ENCODE measurements at regions not wholly inside any gene's neighbourhood (a gene's known extent, or its start where the extent isn't known, plus 50 kb on each side); places are given as distances from the start of the nearest gene placed in this dataset.

GRCh38 chr12:91577586-91578539 is 395.2 kb upstream of the DCN start:
- peak; percentile 52 for DNase-seq (ENCODE audit: low spot score)

DNA sequence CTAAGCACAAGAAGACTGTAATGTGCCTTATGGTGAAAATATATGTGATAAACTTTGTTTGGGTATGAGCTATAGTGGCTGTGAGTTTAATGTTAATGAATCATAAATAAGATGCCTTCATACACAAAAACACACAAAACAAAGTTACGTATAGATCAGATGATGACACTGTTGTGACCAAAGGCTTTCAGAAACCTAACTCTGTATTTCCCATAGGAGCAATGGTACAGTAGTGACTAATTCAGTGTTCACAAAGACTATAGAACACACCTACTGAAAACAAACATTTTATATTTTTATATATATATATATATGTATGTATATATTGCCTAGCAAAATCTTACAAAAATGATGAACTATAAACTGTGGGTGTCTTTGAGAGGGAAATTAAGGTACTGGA is 393.8 kb upstream of the DCN start:
- DNase-seq (ENCODE audit: low spot score): no peak

DNA sequence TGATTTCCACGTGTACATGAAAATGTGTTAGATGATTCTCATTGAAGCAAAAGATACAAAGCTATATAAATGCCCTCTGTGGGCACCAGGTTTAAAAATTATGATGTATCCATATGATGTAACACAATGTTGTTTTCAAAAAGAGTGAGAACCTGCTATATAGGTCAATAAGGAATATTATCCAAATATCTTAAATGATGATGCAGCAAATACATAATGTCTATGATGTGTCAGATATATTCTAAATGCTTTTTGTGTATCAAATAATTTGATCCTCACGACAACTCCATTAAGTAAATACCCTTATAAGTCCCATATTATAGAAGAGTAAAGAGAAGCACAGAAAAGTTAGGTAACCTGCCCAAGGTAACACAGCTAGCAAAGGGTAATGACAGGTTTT is 393.0 kb upstream of the DCN start:
- DNase-seq (ENCODE audit: low spot score): no peak

GRCh38 chr12:91574975-91575374 is 392.4 kb upstream of the DCN start:
- no peak for DNase-seq (ENCODE audit: low spot score)

GRCh38 chr12:91574391-91574790 is 391.8 kb upstream of the DCN start:
- DNase-seq (ENCODE audit: low spot score): no peak

GRCh38 chr12:91572869-91573268 is 390.3 kb upstream of the DCN start:
- no peak for DNase-seq (ENCODE audit: low spot score)

- DNase-seq (ENCODE audit: low spot score): no peak
Measured at GRCh38 chr12:91567100-91567485, 384.5 kb upstream of the DCN start.

DNA sequence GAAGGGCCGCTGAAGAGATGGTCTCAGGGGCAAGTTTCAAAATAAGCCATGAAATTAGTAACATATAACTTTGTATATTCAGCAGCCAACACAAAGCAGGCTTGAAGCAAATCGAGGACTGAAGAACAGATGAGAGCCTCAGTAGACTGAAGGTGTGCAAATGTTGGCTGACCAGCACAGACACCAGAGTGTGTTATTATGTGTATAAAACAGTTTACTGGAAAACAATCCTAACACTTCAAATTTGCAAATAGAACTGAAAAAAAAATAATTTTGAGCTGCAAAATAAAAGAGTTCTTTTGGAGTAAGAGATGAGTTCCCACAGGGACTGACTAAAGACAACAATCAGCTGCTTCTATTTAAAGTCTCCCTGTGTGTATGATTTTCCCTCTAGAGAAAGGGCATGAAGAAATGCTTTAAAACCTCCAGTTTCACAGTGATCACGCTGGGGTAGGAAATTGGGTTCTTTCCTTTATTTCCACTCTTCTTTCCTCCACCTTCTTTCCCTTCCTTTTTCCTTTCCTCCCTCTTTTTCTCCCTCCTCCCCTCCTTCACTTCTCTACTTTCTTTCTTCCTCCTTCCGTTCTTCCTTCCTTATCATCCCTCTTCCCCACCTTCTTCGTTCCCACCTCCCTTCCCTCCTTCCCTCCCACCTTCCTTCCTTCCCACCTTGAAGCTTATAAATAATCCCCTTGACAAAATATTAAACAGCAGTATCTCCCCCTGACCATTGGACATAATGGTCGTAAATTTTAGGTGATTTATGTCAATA is 383.9 kb upstream of the DCN start:
- DNase-seq (ENCODE audit: low spot score): no peak

- DNase-seq (ENCODE audit: low spot score): no peak
Measured at GRCh38 chr12:91565846-91566245, 383.2 kb upstream of the DCN start.

DNA sequence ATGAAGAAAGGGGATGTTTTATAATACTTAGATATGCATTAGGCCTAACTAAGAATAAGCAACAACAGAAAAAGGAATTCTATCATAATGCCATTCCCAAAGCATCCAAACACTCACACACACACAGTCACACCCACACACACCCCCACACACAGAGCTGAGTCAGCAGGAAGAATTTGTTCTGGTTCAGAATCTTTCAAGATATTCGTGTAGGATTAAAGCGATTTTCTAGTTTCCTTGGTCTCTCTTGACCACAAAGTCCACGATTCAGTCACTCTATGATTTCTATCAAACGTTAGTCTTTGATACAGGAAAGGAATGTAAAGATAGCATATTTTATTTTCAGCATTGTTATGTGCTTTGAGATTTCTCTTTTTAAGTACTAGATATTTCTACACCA is 382.6 kb upstream of the DCN start:
- no peak for DNase-seq (ENCODE audit: low spot score)

DNA sequence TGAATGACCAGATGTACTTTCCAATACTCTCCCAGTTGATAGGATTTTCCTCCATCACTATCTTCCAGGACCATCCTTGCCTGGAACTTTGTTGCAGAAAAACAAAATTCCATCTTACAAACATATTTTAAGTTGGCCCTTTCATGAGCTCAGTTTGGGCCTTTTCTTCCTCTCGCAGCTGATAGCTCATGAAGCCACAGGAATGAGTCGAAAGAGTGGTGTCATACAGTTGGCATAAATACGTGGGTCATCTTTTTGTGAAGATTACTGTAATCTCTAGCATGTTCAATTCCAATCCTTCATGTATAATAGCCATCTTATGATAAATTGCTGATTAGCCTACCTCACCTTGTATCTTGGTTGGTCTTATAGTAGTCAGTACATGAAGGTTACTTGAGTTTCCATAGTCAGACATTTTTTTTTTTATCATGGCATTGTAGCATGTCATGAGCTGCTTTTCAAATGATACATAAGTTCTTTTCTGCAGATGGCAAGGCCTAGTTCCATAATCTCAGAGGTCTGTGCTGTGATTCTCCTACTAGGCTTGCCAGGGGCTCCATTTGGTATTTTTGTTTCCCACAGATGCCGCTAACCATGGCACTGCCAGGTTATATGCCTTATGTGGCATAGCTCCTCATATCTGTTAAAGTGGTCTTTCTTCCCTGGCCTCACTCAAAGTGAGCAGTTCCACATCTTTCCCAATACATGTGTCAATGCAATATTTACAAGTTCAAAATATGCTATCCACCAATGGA is 380.6 kb upstream of the DCN start:
- no peak for DNase-seq (ENCODE audit: low spot score)

GRCh38 chr12:91562476-91562875 is 379.9 kb upstream of the DCN start:
- DNase-seq (ENCODE audit: low spot score): no peak

DNA sequence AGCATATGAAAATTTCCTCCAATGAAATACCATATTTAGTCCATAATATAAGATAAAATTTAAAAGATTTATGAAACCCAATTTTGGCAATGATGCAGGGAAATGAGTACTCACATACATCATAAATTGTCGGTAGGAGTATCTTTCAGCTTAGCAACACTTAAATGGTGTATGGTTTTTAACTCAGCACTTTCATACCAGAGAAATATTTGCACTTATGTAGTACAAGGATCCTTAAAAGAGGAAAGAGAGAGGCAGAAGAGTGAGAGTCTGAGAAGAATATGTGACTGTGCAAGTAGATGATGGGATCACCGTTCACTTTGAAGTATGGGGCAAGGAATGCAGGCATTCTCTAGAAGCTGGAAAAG is 379.3 kb upstream of the DCN start:
- no peak for DNase-seq (ENCODE audit: low spot score)

GRCh38 chr12:91561301-91561957 is 378.8 kb upstream of the DCN start:
- no peak for DNase-seq (ENCODE audit: low spot score)

- no peak for DNase-seq (ENCODE audit: low spot score)
Measured at GRCh38 chr12:91556909-91557308, 374.3 kb upstream of the DCN start.

DNA sequence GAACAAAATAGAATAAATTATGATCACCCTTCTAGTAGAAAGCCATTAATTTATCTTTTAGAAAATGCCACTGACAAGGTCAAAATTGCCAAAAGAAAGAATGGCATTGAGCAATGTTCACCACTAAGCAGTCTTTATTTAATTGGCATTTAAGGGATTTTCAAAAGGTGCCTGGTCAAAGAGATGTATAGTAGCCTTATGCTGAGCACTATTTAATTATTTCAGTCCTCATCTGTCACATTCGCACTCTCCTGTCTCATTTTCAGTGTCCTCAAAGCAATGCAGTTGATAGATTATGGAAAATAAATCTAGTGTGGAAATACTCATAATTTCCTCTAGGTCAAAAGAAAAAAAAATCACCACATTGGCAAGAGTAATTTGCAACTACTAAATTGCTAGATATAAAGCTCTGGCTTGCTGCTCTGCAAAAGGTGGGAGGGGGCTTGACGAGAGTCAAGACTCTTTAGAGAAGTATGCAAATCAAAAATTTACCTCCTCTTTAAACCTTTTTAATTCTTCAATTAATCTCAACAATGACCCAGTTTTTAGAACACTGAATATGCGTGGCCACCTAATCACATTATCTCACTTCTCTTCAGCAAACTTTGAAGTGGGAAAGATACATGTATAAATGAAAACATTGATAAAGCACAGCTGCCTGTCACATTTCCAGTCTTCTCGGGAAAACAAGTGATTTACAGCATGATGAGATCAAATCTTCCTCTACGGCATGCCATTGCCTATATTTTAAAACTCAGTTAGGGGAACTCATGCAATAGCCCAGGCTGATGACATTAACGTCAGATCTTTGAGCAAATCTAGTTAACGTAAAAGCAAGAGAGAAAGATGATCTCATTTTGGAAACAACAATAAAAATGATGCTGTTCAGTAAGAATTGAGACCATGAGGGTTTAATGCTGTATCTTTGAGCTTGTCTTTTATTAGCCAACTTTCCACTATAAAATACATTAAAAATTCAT is 373.1 kb upstream of the DCN start:
- DNase-seq (ENCODE audit: low spot score): no peak

DNA sequence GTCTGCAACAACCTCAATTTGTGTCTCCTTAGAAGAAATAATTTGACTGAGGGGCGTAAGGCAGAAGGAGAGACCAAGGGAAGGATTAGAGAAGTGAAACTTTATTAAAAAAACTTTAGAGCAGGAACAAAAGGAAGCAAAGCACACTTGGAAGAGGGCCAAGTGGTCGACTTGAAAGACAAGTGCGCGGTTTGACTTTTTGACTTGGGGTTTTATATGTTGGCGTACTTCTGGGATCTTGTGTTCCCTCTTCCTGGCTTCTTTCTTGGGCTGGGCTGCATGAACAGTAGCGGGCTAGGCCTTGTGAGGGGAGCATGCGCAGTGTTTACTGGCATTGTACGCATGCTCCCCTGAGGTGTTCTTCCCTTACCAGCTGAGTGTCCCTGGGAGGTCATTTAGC is 369.3 kb upstream of the DCN start:
- DNase-seq (ENCODE audit: low spot score): no peak

DNA sequence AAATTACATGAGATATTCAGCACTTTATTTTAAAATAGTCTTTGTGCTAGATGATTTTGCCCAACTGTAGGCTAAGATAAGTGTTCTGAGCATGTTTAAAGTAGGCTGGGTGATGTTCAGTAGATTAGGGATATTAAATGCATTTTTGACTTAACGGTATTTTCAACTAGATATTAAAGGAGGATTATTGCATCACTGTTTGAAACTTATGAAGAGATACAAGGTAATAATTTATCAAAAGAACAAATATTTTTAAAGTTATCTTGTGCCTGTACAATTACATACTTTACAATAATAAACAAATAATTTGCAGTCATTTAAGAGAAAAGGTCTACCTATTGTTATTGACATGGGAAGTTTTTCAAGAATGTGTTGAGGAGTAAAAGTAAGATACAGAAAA is 368.6 kb upstream of the DCN start:
- no peak for DNase-seq (ENCODE audit: low spot score)

DNA sequence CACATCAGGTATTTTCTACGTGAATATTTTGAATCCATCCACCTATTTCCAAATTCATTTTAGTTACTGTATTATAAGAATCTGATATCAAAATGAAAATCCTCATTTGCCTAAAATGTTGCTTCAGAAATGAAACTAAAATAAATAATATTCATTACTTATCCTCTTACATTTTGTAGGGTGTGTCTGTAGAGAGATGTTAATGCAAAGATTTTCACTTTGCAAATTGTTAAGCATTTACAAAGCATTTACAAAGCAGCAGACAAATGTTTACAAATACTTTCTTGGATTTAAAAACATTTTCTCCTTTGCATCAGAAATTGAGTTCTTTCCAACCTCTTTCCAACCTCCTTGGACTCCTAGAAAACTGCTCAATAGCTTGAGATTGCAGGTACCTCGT is 360.0 kb upstream of the DCN start:
- DNase-seq (ENCODE audit: low spot score): no peak

- DNase-seq (ENCODE audit: low spot score): no peak
Measured at GRCh38 chr12:91542067-91542466, 359.4 kb upstream of the DCN start.

DNA sequence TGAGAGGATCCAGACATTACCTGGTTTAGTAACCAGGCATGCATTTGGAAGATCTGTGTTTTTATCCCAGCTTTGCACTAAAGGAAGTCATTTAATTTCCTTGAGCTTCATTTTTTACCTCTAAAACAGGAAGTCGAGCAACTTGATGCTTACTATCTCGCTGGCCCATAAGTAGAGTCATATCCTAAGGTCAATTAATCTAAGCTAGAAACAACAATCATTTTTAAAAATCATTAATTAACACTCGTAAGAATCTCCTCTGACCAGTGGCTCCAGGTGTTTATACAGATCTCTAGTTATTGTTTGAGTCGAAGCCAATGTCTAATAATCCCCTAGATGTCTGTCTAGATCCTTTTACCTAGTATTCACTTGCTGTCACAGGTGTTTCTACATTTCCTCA is 355.8 kb upstream of the DCN start:
- no peak for DNase-seq (ENCODE audit: low spot score)

Data from RKO (cell line).